GM23338 (cell line): ENCODE measurements at regions not wholly inside any gene's neighbourhood (a gene's known extent, or its start where the extent isn't known, plus 50 kb on each side); places are given as distances from the start of the nearest gene placed in this dataset.

Experiments used
- ATAC-seq: fragments of 200-7000 bp; cut with Tn5 transposase; 3 replicates; pipeline ENCODE4 v1.9.1; 2020
- DNase-seq: peaks from one replicate; pipeline ENCODE4 v3.0.0-alpha.2; 2015; ENCODE audit warnings: low spot score
- H2AFZ ChIP-seq: fragments of 200-600 bp; sonication (generic); 2 replicates; pipeline ENCODE4 v1.8.0; 2016; ENCODE audit warnings: antibody characterized with exemption, mild to moderate bottlenecking, moderate library complexity
- H3F3A ChIP-seq: fragments of 200-600 bp; sonication (generic); replicated peaks from 2 replicates; pipeline ENCODE4 v1.8.0; 2017; ENCODE audit warnings: antibody characterized with exemption, mixed run types, low read depth
- H3K27ac ChIP-seq: fragments of 200-600 bp; sonication (generic); 2 replicates; pipeline ENCODE4 v1.6.1; 2016; ENCODE audit warnings: low read depth
- H3K27me3 ChIP-seq: fragments of 200-600 bp; sonication (generic); 2 replicates; pipeline ENCODE4 v1.8.0; 2016; ENCODE audit warnings: mild to moderate bottlenecking, mixed run types, moderate library complexity; ENCODE audit not compliant: insufficient read depth
- H3K36me3 ChIP-seq: fragments of 200-600 bp; sonication (generic); 2 replicates; pipeline ENCODE4 v1.8.0; 2016; ENCODE audit warnings: mild to moderate bottlenecking; ENCODE audit not compliant: insufficient read depth
- H3K4me1 ChIP-seq: fragments of 200-600 bp; sonication (generic); 2 replicates; pipeline ENCODE4 v1.8.0; 2016; ENCODE audit warnings: mild to moderate bottlenecking, moderate library complexity; ENCODE audit not compliant: insufficient read depth
- H3K4me2 ChIP-seq: fragments of 200-600 bp; sonication (generic); 2 replicates; pipeline ENCODE4 v1.7.1; 2017; ENCODE audit warnings: mixed run types
- H3K4me3 ChIP-seq: fragments of 200-600 bp; sonication (generic); 2 replicates; pipeline ENCODE4 v1.6.1; 2016; ENCODE audit warnings: mixed run types
- H3K79me2 ChIP-seq: fragments of 200-600 bp; sonication (generic); replicated peaks from 2 replicates; pipeline ENCODE4 v1.8.0; 2017; ENCODE audit warnings: mild to moderate bottlenecking; ENCODE audit not compliant: insufficient read depth
- H3K9me2 ChIP-seq: fragments of 200-600 bp; sonication (generic); 2 replicates; pipeline ENCODE4 v1.8.0; 2017; ENCODE audit not compliant: insufficient read depth
- H4K20me1 ChIP-seq: fragments of 200-600 bp; sonication (generic); replicated peaks from 2 replicates; pipeline ENCODE4 v1.8.0; 2017; ENCODE audit warnings: mild to moderate bottlenecking; ENCODE audit not compliant: insufficient read depth
- H3K27ac Mint-ChIP-seq: 2 replicates; pipeline ENCODE4 v1.8.0; 2020; ENCODE audit warnings: inconsistent platforms, mild to moderate bottlenecking, moderate library complexity, mixed read lengths
- H3K27me3 Mint-ChIP-seq: 3 replicates; pipeline ENCODE4 v1.8.0; 2022; ENCODE audit warnings: low read depth, mild to moderate bottlenecking, moderate library complexity, mixed read lengths, inconsistent platforms; ENCODE audit not compliant: insufficient read depth, poor library complexity
- H3K36me3 Mint-ChIP-seq: 3 replicates; pipeline ENCODE4 v1.8.0; 2021; ENCODE audit warnings: low read depth, mild to moderate bottlenecking, inconsistent platforms, moderate library complexity, mixed read lengths
- H3K4me1 Mint-ChIP-seq: 3 replicates; pipeline ENCODE4 v1.8.0; 2020; ENCODE audit warnings: mild to moderate bottlenecking, inconsistent platforms, mixed read lengths
- H3K4me3 Mint-ChIP-seq: 3 replicates; pipeline ENCODE4 v1.8.0; 2021; ENCODE audit warnings: moderate library complexity, mild to moderate bottlenecking, inconsistent platforms, mixed read lengths
- H3K9me3 Mint-ChIP-seq: 3 replicates; pipeline ENCODE4 v1.8.0; 2020; ENCODE audit warnings: moderate library complexity, mild to moderate bottlenecking, inconsistent platforms, mixed read lengths
- CREB1 ChIP-seq: fragments of 250-450 bp; sonication (Bioruptor Pico); IDR thresholded peaks from 2 replicates; pipeline ENCODE4 v1.5.0; 2020; ENCODE audit warnings: low read depth, mild to moderate bottlenecking, moderate library complexity
- EZH2 ChIP-seq: fragments of 200-600 bp; sonication (generic); IDR thresholded peaks from one replicate; pipeline ENCODE4 v1.8.0; 2017; ENCODE audit warnings: antibody characterized with exemption, mild to moderate bottlenecking, low read depth; ENCODE audit not compliant: unreplicated experiment
- EZH2phosphoT487 ChIP-seq: fragments of 200-600 bp; sonication (generic); IDR thresholded peaks from one replicate; pipeline ENCODE4 v1.8.1; 2018; ENCODE audit warnings: antibody characterized with exemption; ENCODE audit not compliant: unreplicated experiment
- JUNB ChIP-seq: IDR thresholded peaks from one replicate; pipeline ENCODE4 v1.6.1; 2016; ENCODE audit warnings: antibody characterized with exemption; ENCODE audit not compliant: unreplicated experiment
- NANOG ChIP-seq: IDR thresholded peaks from 2 replicates; pipeline ENCODE4 v1.6.1; 2016; ENCODE audit warnings: antibody characterized with exemption, borderline replicate concordance
- POLR2AphosphoS5 ChIP-seq: IDR thresholded peaks from 2 replicates; pipeline ENCODE4 v1.6.1; 2016; ENCODE audit warnings: antibody characterized with exemption, low read depth
- STAT1 ChIP-seq: IDR thresholded peaks from one replicate; pipeline ENCODE4 v1.6.1; 2016; ENCODE audit warnings: antibody characterized with exemption; ENCODE audit not compliant: unreplicated experiment
- ZNF114 ChIP-seq: fragments of 250-450 bp; sonication (Bioruptor Pico); IDR thresholded peaks from 2 replicates; pipeline ENCODE4 v1.5.0; 2020; ENCODE audit warnings: mild to moderate bottlenecking, moderate library complexity
- ZNF331 ChIP-seq: fragments of 250-450 bp; sonication (Bioruptor Pico); IDR thresholded peaks from 2 replicates; pipeline ENCODE4 v1.5.0; 2020; ENCODE audit warnings: low read depth, mild to moderate bottlenecking, moderate library complexity
- TF ChIP-seq, protein P1 (sequence below): IDR thresholded peaks from 2 replicates; pipeline ENCODE4 v1.6.1; 2016; ENCODE audit warnings: antibody characterized with exemption
- TF ChIP-seq, protein P2 (sequence below): IDR thresholded peaks from one replicate; pipeline ENCODE4 v1.6.1; 2018; ENCODE audit warnings: antibody characterized with exemption; ENCODE audit not compliant: unreplicated experiment
- TF ChIP-seq, protein P3 (sequence below): fragments of 250-450 bp; sonication (Bioruptor Pico); IDR thresholded peaks from 2 replicates; pipeline ENCODE4 v1.5.0; 2020; ENCODE audit warnings: mild to moderate bottlenecking, moderate library complexity
- TF ChIP-seq, protein P4 (sequence below), 2 experiments: fragments of 200-600 bp in 1 of 2; sonication (generic) in 1 of 2; conservative IDR thresholded peaks; 2 replicates each; pipeline versions ENCODE4 v1.5.1 to v1.6.1; 2016 to 2017; ENCODE audit warnings: antibody characterized with exemption in 2 of 2, low read depth in 2 of 2, mild to moderate bottlenecking in 2 of 2, moderate library complexity in 1 of 2

DNA sequence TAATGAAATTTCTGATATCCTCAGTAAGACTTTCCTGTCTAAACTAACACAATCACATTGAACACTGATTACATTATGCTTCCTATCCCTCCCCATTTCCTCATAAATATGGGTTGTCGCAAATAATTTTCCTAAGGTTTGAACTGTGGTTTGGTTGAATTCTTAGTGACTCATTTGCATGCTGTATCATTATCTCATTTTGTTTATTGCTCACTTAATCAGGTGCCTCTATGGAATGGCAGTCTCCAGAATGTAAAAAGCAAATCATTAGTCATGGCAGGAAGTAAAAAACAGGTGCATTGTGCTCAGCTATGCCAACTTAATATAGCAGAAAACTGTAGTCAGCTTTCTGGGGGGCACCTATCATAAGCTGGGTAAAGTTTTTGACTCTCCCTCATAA lies 216.0 kb upstream of the ZBTB20 start:
- Mint-ChIP-seq H3K27me3 (no peaks in the 10 kb centered on the region), H3K36me3 (peaks cover 4% of the 10 kb centered on the region; the same call in 1 of the 3 replicates), H3K4me1 (peaks cover 6% of the 10 kb centered on the region), H3K9me3 (peaks cover 8% of the 10 kb centered on the region; the same call in 2 of the 3 replicates), H3K4me3 (no peak overlapping the region), H3K27ac (no peak overlapping the region)
- Histone ChIP-seq H3K27me3 (no peaks in the 10 kb centered on the region), H3K4me2 (no peak overlapping the region), H3K4me3 (no peak overlapping the region), H3F3A (no peaks in the 10 kb centered on the region), H3K9me2 (peaks cover 3% of the 10 kb centered on the region), H3K27ac (no peak overlapping the region), H4K20me1 (no peaks in the 10 kb centered on the region), H3K79me2 (no peaks in the 10 kb centered on the region), H3K4me1 (peaks cover 9% of the 10 kb centered on the region; the same call in 1 of the 2 replicates), H3K36me3 (no peaks in the 10 kb centered on the region), H2AFZ (no peak overlapping the region)
- ATAC-seq (no peak), DNase-seq (no peak)
- TF ChIP-seq ZNF331 (CRISPR knock-in tag) (no peak), JUNB (no peak), EZH2 (no peak), POLR2AphosphoS5 (no peak), EZH2phosphoT487 (no peak), CREB1 (no peak), STAT1 (no peak), NANOG (no peak), ZNF114 (no peak)
- TF ChIP-seq, protein P1, sequence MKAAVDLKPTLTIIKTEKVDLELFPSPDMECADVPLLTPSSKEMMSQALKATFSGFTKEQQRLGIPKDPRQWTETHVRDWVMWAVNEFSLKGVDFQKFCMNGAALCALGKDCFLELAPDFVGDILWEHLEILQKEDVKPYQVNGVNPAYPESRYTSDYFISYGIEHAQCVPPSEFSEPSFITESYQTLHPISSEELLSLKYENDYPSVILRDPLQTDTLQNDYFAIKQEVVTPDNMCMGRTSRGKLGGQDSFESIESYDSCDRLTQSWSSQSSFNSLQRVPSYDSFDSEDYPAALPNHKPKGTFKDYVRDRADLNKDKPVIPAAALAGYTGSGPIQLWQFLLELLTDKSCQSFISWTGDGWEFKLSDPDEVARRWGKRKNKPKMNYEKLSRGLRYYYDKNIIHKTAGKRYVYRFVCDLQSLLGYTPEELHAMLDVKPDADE: no peak
- TF ChIP-seq, protein P2, sequence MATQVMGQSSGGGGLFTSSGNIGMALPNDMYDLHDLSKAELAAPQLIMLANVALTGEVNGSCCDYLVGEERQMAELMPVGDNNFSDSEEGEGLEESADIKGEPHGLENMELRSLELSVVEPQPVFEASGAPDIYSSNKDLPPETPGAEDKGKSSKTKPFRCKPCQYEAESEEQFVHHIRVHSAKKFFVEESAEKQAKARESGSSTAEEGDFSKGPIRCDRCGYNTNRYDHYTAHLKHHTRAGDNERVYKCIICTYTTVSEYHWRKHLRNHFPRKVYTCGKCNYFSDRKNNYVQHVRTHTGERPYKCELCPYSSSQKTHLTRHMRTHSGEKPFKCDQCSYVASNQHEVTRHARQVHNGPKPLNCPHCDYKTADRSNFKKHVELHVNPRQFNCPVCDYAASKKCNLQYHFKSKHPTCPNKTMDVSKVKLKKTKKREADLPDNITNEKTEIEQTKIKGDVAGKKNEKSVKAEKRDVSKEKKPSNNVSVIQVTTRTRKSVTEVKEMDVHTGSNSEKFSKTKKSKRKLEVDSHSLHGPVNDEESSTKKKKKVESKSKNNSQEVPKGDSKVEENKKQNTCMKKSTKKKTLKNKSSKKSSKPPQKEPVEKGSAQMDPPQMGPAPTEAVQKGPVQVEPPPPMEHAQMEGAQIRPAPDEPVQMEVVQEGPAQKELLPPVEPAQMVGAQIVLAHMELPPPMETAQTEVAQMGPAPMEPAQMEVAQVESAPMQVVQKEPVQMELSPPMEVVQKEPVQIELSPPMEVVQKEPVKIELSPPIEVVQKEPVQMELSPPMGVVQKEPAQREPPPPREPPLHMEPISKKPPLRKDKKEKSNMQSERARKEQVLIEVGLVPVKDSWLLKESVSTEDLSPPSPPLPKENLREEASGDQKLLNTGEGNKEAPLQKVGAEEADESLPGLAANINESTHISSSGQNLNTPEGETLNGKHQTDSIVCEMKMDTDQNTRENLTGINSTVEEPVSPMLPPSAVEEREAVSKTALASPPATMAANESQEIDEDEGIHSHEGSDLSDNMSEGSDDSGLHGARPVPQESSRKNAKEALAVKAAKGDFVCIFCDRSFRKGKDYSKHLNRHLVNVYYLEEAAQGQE: no peak
- TF ChIP-seq, protein P3, sequence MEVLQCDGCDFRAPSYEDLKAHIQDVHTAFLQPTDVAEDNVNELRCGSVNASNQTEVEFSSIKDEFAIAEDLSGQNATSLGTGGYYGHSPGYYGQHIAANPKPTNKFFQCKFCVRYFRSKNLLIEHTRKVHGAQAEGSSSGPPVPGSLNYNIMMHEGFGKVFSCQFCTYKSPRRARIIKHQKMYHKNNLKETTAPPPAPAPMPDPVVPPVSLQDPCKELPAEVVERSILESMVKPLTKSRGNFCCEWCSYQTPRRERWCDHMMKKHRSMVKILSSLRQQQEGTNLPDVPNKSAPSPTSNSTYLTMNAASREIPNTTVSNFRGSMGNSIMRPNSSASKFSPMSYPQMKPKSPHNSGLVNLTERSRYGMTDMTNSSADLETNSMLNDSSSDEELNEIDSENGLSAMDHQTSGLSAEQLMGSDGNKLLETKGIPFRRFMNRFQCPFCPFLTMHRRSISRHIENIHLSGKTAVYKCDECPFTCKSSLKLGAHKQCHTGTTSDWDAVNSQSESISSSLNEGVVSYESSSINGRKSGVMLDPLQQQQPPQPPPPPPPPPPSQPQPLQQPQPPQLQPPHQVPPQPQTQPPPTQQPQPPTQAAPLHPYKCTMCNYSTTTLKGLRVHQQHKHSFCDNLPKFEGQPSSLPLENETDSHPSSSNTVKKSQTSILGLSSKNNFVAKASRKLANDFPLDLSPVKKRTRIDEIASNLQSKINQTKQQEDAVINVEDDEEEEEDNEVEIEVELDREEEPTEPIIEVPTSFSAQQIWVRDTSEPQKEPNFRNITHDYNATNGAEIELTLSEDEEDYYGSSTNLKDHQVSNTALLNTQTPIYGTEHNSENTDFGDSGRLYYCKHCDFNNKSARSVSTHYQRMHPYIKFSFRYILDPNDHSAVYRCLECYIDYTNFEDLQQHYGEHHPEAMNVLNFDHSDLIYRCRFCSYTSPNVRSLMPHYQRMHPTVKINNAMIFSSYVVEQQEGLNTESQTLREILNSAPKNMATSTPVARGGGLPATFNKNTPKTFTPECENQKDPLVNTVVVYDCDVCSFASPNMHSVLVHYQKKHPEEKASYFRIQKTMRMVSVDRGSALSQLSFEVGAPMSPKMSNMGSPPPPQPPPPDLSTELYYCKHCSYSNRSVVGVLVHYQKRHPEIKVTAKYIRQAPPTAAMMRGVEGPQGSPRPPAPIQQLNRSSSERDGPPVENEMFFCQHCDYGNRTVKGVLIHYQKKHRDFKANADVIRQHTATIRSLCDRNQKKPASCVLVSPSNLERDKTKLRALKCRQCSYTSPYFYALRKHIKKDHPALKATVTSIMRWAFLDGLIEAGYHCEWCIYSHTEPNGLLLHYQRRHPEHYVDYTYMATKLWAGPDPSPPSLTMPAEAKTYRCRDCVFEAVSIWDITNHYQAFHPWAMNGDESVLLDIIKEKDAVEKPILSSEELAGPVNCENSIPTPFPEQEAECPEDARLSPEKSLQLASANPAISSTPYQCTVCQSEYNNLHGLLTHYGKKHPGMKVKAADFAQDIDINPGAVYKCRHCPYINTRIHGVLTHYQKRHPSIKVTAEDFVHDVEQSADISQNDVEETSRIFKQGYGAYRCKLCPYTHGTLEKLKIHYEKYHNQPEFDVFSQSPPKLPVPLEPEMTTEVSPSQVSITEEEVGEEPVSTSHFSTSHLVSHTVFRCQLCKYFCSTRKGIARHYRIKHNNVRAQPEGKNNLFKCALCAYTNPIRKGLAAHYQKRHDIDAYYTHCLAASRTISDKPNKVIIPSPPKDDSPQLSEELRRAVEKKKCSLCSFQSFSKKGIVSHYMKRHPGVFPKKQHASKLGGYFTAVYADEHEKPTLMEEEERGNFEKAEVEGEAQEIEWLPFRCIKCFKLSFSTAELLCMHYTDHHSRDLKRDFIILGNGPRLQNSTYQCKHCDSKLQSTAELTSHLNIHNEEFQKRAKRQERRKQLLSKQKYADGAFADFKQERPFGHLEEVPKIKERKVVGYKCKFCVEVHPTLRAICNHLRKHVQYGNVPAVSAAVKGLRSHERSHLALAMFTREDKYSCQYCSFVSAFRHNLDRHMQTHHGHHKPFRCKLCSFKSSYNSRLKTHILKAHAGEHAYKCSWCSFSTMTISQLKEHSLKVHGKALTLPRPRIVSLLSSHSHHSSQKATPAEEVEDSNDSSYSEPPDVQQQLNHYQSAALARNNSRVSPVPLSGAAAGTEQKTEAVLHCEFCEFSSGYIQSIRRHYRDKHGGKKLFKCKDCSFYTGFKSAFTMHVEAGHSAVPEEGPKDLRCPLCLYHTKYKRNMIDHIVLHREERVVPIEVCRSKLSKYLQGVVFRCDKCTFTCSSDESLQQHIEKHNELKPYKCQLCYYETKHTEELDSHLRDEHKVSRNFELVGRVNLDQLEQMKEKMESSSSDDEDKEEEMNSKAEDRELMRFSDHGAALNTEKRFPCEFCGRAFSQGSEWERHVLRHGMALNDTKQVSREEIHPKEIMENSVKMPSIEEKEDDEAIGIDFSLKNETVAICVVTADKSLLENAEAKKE (CRISPR knock-in tag): no peak
- TF ChIP-seq, protein P4, sequence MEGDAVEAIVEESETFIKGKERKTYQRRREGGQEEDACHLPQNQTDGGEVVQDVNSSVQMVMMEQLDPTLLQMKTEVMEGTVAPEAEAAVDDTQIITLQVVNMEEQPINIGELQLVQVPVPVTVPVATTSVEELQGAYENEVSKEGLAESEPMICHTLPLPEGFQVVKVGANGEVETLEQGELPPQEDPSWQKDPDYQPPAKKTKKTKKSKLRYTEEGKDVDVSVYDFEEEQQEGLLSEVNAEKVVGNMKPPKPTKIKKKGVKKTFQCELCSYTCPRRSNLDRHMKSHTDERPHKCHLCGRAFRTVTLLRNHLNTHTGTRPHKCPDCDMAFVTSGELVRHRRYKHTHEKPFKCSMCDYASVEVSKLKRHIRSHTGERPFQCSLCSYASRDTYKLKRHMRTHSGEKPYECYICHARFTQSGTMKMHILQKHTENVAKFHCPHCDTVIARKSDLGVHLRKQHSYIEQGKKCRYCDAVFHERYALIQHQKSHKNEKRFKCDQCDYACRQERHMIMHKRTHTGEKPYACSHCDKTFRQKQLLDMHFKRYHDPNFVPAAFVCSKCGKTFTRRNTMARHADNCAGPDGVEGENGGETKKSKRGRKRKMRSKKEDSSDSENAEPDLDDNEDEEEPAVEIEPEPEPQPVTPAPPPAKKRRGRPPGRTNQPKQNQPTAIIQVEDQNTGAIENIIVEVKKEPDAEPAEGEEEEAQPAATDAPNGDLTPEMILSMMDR (conservative IDR thresholded peaks at IDR 0.05; ENCODE audit: low read depth in 2 of 2): no peak
